NOMO-1 treated with DMSO at 0.1 percent for 48 hours (cell line): ENCODE measurements at regions not wholly inside any gene's neighbourhood (a gene's known extent, or its start where the extent isn't known, plus 50 kb on each side); places are given as distances from the start of the nearest gene placed in this dataset.
A peak's percentile ranks its signal among the peaks of the same experiment; 100 is the strongest.

ENCODE experiments used
- DNase-seq: peaks from one replicate; lab custom pipeline; 2025; ENCODE audit not compliant: unreplicated experiment; lab: John Stamatoyannopoulos, UW

DNA sequence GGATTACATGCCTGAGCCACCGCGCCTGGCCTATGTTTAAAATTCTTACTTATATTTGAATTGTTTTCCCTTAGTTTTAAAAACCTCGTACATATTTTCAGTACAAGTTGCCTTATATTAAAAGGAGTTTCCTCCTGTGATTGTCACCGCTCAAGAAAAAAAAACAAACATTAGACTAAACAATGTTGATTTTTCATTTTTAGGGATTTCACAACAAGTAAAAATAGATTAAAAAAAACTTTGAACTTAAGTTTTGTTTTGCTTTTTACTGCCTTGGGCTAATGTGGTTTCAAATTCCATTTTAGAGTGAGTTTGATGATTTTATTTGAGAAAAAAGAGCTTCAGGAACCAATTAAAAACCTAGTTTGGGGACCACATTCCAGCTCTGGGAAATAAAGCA is 1196.6 kb upstream of the CDH18 start:
- DNase-seq, result no peak

DNA sequence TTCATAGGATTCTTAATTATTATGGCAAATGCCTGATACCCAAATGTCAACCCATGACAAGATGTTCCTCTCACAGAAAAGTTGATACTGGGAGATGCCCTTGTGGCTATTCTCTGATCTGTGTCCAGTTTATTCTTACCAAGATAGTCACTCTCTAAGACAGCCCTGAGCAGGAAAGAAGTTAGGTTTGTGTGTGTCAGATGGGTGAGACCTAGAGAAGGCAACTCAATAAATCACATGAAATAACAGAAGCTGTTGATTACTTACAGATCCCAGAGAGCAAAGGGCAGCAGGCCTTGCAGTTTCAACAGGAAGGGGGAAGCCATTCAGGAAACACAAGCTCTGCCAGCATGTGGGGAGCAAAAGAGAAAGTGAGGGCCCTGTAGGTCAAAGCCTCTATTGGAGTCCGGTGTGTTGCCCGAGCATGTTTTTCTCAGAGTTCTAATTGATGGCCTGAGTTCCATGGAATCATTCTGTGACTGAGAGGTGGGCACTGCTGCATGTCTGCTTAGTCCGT is 1193.7 kb upstream of the CDH18 start:
- DNase-seq, result no peak

DNA sequence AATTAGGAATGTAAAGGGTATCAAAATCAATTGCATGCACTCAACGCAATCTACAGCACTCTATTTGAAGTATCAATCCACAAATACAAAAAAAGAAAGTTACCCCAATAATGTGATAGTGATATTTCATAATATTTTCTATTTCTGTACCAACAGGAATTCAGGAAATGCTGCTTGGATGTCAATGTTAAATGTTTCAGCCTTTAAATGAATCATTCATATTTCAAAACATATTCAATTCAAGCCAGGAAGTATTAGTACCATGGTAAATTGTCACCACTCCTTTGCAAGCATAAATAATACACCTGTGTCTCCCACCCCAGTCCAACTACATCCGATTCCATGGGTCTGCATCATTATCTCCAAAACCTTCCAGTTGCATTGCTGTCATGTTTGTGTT is 1185.5 kb upstream of the CDH18 start:
- DNase-seq, result no peak

DNA sequence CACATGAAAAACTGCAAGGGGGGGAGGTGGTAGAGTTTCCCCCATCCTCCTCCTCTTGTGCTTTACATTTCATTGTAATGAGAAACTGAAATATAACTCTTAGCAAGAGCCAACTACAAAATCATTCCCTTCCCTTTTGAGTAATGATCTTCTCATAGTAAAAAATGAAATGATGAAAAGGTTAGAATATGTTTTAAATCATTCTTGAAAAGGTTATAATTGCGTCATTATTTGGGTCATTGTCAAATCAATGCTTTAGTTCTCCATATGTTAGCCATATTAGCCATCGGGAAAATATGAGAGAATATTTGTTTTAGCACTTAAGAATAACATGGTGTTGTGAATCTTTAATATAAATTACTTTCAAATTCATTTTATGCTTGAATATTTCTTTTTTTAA is 1185.0 kb upstream of the CDH18 start:
- no peak for DNase-seq

DNA sequence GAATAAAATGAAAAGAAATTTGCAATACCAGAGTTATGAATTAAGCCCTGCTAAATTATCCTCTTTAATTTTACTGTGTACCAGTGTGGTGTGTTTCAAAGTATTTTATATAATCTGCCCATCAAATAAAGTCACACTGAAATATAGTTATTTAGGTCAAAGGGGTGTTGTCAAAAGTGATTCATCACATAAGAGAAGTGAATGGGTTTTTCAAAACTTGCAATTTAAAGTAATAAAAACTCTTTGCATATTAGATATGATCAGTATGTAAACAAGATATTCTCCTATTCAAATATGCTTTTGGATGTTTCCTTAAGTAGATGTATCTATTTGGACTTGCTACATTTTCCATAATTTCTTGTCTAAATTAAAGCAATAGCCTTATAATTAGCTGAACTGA is 1183.0 kb upstream of the CDH18 start:
- no peak for DNase-seq

DNA sequence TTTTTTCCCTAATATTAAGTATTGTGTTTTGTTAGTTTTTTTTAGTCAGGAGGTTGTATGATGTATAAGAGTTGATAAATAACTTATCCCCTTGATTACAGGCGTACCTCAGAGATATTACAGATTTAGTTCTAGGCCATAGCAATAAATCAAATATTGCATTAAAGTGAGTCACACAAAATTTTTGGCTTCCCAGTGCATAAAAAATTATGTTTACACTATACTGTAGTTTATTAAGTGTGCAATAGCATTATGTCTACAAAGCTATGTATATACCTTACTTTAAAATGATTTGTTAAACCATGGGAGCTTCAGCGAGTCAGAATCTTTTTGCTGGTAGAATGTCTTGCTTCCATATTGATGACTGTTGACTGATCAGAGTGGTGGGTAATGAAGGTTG is 1180.6 kb upstream of the CDH18 start:
- DNase-seq, result no peak

DNA sequence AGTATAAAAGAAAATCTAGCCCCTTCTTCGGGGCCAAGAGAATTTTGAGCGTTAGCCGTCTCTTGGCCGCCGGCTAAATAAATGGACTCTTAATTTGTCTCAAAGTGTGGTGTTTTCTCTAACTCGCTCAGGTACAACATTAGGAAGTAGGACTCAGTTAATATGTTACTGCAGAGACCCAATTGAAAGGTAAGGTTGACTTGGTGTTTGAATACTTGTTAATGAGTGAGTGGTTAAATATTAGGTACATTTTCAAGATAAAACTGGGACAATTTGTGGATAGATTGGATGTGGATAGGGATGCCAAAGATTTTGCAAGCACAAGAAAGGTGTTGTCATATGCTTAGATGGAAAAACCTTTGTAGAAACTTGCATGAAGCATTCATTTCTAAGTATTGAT is 1177.3 kb upstream of the CDH18 start:
- DNase-seq, result no peak

DNA sequence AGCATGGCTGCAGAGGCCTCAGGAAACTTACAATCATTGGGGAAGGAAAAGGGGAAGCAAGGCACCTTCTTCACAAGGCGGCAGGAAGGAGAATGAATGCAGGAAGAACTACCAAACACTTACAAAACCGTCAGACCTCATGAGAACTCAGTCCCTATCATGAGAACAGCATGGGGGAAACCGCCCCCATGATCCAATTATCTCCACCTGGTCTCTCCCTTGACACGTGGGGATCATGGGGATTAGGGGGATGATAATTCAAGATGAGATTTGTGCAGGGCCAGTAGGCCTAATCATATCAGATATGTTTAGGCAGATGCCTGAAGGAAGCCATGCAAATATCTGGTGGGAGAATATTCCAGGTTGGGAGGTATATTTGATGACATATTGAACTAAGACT is 1176.4 kb upstream of the CDH18 start:
- no peak for DNase-seq

DNA sequence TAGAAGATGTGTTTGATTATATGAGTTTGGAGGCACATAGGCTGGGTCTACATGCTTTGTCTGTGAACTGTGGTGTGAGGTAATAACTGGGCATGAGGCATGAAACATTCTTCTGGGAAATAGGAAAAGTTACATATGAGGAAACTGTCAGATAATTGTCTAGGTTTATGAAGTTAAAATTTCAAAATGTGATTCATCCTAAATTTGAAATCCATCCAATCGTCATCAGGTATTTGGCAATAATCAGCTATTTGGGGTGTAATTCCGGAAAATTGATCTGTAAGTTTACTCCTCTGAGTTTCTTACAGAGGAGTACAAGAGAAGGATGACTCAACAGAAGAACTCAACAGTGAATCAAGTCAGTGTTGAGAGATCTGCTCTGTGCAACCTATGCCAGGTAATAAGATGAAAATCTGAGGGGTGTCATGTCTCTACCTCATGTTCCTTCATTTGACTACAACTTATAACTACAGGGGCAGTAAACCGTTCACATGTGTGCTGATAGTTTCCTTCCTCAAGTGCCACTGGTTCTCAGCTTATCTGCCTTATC is 1171.6 kb upstream of the CDH18 start:
- no peak for DNase-seq

DNA sequence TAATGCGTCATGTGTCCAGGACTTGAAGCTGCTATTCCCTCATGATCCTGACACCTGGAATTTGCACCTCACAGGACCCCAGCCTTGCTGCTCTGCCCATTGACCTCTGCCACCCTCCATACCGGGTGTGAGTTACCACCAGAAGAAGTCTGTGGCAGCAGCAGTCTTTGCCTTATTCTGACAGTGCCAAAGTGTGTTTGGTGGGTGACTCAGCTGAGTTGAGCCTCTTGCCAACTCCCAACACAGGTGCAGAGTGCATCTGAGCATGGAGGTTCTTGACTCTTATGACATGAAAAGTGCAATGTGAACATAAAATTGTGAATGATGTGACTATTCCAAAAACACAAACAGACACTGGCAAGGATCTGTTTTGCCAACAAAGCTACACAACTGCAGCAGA is 1166.5 kb upstream of the CDH18 start:
- DNase-seq, result no peak

DNA sequence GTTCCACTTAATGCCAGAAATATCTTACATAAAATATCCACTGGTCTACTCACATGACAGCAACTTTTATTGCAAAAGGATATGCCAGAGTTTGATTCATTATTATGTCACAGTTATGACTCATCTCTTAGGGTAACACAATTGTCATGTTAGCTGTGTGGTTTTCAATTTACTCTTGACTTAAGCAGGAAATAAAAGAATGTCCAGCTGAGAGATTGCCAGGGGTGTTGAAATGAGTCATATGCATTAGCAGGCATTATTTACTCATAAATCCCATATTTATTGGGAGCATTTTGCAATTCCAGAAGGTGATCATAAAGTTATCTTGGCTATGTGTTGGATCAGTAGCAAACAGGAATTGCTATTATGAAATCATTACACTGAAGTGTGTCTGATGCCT is 1164.6 kb upstream of the CDH18 start:
- peak; percentile 38 for DNase-seq

DNA sequence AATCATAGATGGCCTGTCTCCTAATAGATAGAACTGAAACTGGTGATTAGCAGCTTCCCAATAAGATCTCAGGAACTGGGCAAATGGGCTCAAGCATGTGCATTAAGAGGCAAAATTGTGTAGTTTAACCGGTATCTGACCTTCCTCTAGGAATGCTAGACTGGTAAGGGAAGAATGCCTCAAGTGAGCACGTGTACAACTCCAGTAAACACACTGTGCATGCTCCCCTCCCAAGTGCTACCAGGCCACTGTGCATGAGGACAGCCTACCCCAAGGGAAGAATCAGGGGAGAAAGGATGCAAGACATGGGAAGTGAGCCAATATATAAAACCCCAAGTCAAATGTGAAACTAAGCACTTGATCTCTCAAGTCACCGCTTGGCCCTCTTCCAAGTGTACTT is 1157.4 kb upstream of the CDH18 start:
- no peak for DNase-seq

DNA sequence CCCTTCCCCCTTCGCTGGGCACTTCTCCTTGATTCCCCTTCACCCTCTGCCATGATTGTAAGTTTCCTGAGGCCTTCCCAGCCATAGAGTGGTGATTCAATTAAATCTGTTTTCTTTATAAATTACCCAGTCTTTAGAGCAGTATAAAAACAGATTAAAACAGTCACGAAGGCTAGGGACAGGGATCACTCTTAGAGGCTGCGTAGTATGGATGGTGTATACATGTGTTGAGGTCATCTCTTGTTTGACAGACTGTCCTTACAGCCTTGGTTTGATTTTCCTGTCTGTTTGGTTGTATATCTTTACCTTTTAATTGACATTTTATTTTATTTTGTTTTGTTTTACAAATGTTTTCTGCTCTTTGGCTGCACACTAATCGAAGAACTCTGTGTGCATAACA is 1155.7 kb upstream of the CDH18 start:
- DNase-seq, result no peak

DNA sequence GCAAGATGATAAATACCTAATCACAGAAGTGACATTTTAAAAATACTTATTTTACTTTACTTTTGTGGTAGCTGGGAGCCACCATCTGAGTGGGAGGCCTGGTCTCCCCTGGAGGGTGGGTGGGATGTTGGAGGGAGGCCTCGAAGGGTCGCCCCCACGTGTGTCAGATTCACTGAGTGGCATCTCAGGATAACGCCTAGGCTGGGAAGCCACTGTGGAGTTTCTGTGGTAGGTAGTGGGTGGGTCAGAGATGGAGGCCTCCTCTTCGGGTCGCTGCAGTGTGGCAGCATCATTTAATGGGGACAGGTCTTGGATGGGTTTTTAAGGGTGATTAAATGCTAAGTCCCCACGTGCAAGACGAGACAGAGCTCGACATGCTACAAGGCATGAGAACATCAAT is 1154.8 kb upstream of the CDH18 start:
- no peak for DNase-seq

DNA sequence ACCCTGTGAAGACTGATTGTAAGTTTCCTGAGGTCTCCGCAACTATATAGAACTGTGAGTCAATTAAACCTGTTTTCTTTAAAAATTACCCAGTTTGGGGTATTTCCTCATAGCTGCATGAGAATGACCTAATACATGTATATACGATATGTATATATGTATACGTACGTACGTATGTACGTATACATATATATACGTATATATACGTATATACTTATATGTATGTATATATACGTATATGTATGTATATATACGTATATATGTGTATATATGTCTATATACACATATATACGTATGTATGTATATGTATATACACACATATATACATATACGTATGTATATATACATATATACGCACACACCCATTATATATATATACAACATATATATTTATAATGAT is 1153.0 kb upstream of the CDH18 start:
- peak; percentile 39 for DNase-seq

DNA sequence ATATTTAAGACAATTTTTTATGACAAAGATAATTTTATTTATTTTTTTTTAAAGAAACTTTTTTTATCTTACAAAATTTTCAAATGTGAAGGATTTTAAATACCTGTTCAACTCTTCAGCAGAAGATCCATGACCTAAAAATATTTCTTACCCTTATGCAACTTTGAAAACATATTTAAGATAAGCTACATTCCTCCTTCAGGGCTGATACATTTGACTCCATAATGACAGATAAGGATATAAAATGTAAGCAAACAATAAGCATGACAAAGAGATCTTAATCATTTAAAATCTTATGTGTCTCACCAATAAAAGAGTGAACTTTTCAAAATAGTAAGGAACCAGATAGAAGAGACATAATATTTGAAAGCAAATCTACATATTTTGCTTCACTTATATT is 1138.2 kb upstream of the CDH18 start:
- no peak for DNase-seq

DNA sequence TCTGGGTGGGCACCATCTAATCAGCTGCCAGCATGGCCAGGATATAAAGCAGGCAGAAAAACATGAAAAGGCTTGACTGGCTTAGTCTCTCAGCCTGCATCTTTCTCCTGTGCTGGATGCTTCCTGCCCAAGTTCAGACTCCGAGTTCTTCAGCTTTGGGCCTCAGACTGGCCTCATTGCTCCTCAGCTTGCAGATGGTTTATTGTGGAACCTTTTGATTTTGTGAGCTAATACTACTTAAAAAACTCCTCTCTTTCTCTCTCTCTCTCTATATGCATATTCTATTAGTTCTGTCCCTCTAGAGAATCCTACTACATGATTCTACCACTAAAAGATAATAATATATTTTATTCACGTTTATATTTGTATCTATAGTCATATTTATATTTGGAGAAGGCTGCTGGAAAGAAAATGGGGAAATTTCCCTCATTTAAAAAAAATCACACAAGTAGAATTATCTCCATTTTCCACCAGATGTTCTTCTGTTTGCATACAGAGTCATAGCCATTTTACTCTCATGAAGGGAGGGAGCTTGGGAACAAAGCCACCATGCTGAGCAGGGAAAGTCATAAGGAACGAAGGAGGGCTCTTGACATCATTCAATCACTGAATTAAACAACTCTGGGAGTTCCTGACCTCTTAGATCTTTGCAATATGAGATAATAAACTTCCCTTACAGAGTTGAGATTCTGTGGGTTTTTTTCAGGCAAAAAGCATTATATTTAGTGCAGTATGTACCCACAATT is 1137.4 kb upstream of the CDH18 start:
- no peak for DNase-seq

DNA sequence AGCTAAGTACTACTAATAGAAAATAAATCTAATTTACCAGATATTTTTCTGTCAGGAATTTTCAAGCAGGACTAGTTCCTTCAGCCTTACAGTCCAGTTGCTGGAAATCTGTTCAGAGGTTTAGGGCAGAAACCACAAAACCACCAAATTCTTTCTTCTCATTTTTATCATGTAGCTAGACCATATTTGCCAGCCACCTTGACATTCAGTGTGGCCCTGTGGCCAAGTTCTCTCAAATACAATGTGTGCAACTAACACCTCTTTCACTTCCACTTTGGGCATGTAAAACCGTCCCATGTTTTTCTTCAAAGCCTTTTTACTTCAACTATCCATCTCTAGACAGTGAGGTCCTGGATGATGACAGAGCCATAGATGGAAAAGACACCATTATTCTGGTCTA is 1133.2 kb upstream of the CDH18 start:
- peak; percentile 14 for DNase-seq

DNA sequence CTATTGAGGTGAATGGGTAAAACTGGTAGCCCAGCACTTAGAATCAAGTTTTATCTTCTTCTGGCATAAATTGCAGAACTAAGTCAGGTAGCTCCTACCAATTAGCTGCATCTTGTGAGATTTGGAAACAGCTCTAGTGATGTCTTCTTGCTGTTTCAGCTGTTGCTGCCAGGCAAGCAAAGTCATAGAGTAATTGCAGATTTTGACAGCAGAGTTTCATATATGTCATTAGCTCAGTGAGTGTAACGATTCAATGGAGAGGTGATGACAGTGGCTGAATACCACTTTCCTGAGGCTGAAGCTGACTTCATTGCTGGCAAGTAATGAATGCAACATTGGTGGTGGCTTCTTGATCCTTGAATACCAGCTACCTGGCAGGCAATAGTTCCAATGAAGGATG is 1109.7 kb upstream of the CDH18 start:
- no peak for DNase-seq

DNA sequence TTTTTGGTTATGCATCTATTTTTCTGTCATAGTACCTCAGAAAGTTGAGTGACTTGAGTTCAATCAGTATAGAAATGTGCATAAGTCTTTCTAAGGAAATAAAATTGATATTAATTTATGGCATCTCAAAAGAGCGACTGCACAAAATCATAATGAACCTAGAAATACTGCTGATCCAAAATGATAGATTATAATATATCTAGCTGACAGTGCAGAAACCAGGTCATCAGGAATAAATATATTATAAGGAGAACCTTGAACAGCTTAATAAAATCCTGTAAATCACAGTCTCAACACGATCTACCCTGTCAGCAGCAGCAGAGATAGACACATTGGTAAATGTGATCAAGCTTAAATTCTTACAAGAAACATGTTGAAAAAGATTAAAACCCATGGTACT is 1106.6 kb upstream of the CDH18 start:
- no peak for DNase-seq

DNA sequence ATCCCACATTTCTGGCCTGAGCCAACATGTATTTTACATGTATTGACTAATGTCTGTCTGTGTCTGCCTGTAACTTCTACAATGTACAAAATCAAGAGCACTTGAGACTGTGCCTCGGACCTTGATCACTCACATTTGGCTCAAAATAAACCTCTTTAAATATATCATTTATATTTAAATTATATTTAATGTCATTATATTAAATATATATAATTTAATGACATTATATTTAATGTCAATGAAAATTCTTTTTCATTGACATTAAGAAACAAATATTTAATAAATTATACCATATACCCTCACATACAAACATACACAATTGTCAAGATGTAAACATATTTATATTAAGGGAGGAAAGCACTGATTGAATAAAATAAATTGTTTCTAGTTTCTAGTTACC is 1099.8 kb upstream of the CDH18 start:
- DNase-seq, result no peak

DNA sequence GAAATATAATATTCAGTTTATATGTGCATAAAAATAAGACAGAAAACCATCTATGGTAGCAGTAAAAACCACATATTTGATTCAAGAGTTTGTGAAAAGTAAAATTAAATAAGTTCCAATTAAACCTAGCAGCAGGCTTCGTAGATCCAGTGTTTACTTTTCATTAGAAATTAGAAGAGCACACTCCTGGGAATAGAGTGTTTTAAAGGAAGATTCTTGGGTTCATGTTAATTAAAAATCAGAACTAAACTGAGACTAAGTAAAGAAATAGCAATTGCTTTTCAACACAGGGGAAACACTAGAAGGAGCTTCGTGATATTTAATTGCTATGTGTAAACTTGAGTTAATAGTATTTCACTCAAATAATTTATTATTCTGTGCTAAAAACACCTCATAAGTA is 1097.8 kb upstream of the CDH18 start:
- DNase-seq, result no peak

DNA sequence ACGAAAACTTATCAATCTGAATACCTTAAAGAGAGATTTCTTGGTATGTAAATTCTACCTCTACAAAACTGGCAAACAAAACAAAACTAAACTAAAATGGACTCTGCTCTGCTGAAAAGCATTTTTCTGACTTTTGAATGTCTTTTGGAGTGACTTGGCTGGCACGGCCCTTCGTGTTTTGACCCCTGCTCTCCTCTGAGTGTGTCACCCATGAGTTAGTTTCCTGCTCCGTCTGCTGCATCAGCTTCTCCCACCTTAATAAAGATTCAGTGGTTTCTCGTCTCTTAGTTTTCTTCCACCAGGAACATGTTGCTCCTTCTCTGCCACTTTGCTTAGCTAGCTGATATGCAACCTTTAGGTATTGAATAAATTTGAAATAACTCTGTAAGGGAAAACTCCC is 1084.0 kb upstream of the CDH18 start:
- DNase-seq, result no peak
